WTC11 (cell line): ENCODE measurements at regions not wholly inside any gene's neighbourhood (a gene's known extent, or its start where the extent isn't known, plus 50 kb on each side); places are given as distances from the start of the nearest gene placed in this dataset.

Source experiments
- ATAC-seq: fragments of 200-7000 bp; cut with Tn5 transposase; 2 replicates; pipeline ENCODE4 v1.10.0; 2021; ENCODE audit warnings: mild to moderate bottlenecking, moderate library complexity
- CTCF ChIA-PET: fragments of 300-600 bp; sonication (Branson Sonifier 250); formaldehyde crosslinking; loops from one replicate; lab custom pipeline; 2021; ENCODE audit warnings: antibody characterized with exemption; lab: Charles Lee
- POLR2A ChIA-PET: fragments of 350-600 bp; sonication (Branson Sonifier 250); formaldehyde crosslinking; loops from one replicate; lab custom pipeline; 2021; ENCODE audit warnings: antibody characterized with exemption; lab: Charles Lee
- DNase-seq: peaks from one replicate; pipeline ENCODE4 v3.0.0; 2021; ENCODE audit warnings: low spot score
- H3K27ac Mint-ChIP-seq: 2 replicates; pipeline ENCODE4 v1.8.0; 2021; ENCODE audit warnings: mixed read lengths
- H3K27me3 Mint-ChIP-seq: 2 replicates; pipeline ENCODE4 v1.8.0; 2021; ENCODE audit warnings: low read depth, mild to moderate bottlenecking, moderate library complexity, mixed read lengths
- H3K36me3 Mint-ChIP-seq: 2 replicates; pipeline ENCODE4 v1.8.0; 2021; ENCODE audit warnings: mixed read lengths
- H3K4me1 Mint-ChIP-seq: 2 replicates; pipeline ENCODE4 v1.8.0; 2022; ENCODE audit warnings: mixed read lengths
- H3K4me3 Mint-ChIP-seq: 2 replicates; pipeline ENCODE4 v1.8.0; 2021; ENCODE audit warnings: mild to moderate bottlenecking, moderate library complexity, mixed read lengths
- H3K9me3 Mint-ChIP-seq: 2 replicates; pipeline ENCODE4 v1.8.0; 2021; ENCODE audit warnings: mixed read lengths
- AR ChIP-seq: fragments of 250-450 bp; sonication (Bioruptor Pico); IDR thresholded peaks from 2 replicates; pipeline ENCODE4 v1.9.0; 2021; ENCODE audit warnings: mild to moderate bottlenecking
- ATF6 ChIP-seq: sonication (generic); formaldehyde crosslinking; IDR thresholded peaks from 2 replicates; pipeline ENCODE4 v1.8.1; 2023; ENCODE audit warnings: mild to moderate bottlenecking, missing genetic modification reagents
- CBFB ChIP-seq: sonication (generic); formaldehyde crosslinking; IDR thresholded peaks from 2 replicates; pipeline ENCODE4 v1.8.1; 2022; ENCODE audit warnings: mild to moderate bottlenecking, low read depth, missing genetic modification reagents
- CDX4 ChIP-seq: fragments of 250-450 bp; sonication (Bioruptor Pico); IDR thresholded peaks from 2 replicates; pipeline ENCODE4 v1.9.0; 2021; ENCODE audit warnings: moderate library complexity, mild to moderate bottlenecking, inconsistent platforms, borderline replicate concordance
- CREM ChIP-seq: sonication (generic); formaldehyde crosslinking; IDR thresholded peaks from 2 replicates; pipeline ENCODE4 v1.8.1; 2022; ENCODE audit warnings: mild to moderate bottlenecking, missing genetic modification reagents, moderate library complexity
- CTCF ChIP-seq: fragments of 200-600 bp; IDR thresholded peaks from 2 replicates; pipeline ENCODE4 v1.8.0; 2022; ENCODE audit warnings: antibody characterized with exemption
- ETV6 ChIP-seq: sonication (generic); formaldehyde crosslinking; IDR thresholded peaks from 2 replicates; pipeline ENCODE4 v1.8.1; 2022; ENCODE audit warnings: mild to moderate bottlenecking, missing genetic modification reagents
- HMGXB4 ChIP-seq: sonication (generic); formaldehyde crosslinking; IDR thresholded peaks from 2 replicates; pipeline ENCODE4 v1.8.1; 2023; ENCODE audit warnings: mild to moderate bottlenecking, moderate library complexity, missing genetic modification reagents
- IRF2 ChIP-seq: sonication (generic); formaldehyde crosslinking; IDR thresholded peaks from 2 replicates; pipeline ENCODE4 v1.8.0; 2022; ENCODE audit warnings: low read depth, missing genetic modification reagents, borderline replicate concordance
- NFYB ChIP-seq: sonication (generic); formaldehyde crosslinking; conservative IDR thresholded peaks from 2 replicates; pipeline ENCODE4 v1.8.0; 2022; ENCODE audit warnings: low read depth, missing genetic modification reagents
- SMAD3 ChIP-seq: sonication (generic); formaldehyde crosslinking; IDR thresholded peaks from 2 replicates; pipeline ENCODE4 v1.8.0; 2022; ENCODE audit warnings: missing genetic modification reagents, mild to moderate bottlenecking, borderline replicate concordance
- TCF7 ChIP-seq: sonication (generic); formaldehyde crosslinking; IDR thresholded peaks from 2 replicates; pipeline ENCODE4 v1.8.0; 2022; ENCODE audit warnings: mild to moderate bottlenecking, low read depth, missing genetic modification reagents, moderate library complexity
- ZBTB21 ChIP-seq: sonication (generic); formaldehyde crosslinking; IDR thresholded peaks from 2 replicates; pipeline ENCODE4 v1.8.1; 2023; ENCODE audit warnings: mild to moderate bottlenecking, missing genetic modification reagents, borderline replicate concordance
- ZMAT4 ChIP-seq: fragments of 250-450 bp; sonication (Bioruptor Pico); IDR thresholded peaks from 2 replicates; pipeline ENCODE4 v1.9.0; 2021; ENCODE audit warnings: mild to moderate bottlenecking
- ZNF219 ChIP-seq: sonication (generic); formaldehyde crosslinking; IDR thresholded peaks from 2 replicates; pipeline ENCODE4 v1.8.0; 2023; ENCODE audit warnings: missing genetic modification reagents, mild to moderate bottlenecking, borderline replicate concordance
- ZNF396 ChIP-seq: fragments of 250-450 bp; sonication (Bioruptor Pico); IDR thresholded peaks from 2 replicates; pipeline ENCODE4 v1.8.0; 2021; ENCODE audit warnings: mild to moderate bottlenecking, moderate library complexity, borderline replicate concordance
- ZNF425 ChIP-seq: fragments of 250-450 bp; sonication (Bioruptor Pico); conservative IDR thresholded peaks from 2 replicates; pipeline ENCODE4 v1.9.0; 2021; ENCODE audit warnings: mild to moderate bottlenecking
- ZNF671 ChIP-seq: fragments of 250-450 bp; sonication (Bioruptor Pico); IDR thresholded peaks from 2 replicates; pipeline ENCODE4 v1.8.0; 2021; ENCODE audit warnings: mild to moderate bottlenecking

GRCh38 chr19:30135797-30136196 lies 193.8 kb downstream of the URI1 start:
- TF ChIP-seq AR (CRISPR knock-in tag) (no peak), ZNF671 (CRISPR knock-in tag) (no peak), ETV6 (no peak), CDX4 (CRISPR knock-in tag) (no peak), CTCF (no peak), HMGXB4 (CRISPR knock-in tag) (no peak), ZNF219 (CRISPR knock-in tag) (no peak), SMAD3 (CRISPR knock-in tag) (no peak), ZNF425 (CRISPR knock-in tag) (no peak), CREM (CRISPR knock-in tag) (no peak), ZBTB21 (CRISPR knock-in tag) (no peak), NFYB (CRISPR knock-in tag) (no peak), ZMAT4 (CRISPR knock-in tag) (no peak), ZNF396 (CRISPR knock-in tag) (no peak), TCF7 (CRISPR knock-in tag) (no peak)
- POLR2A ChIA-PET = no interaction called here
- CTCF ChIA-PET = interaction anchor here (1.3 kb wide), 1 partner anchor 50 kb away, joined by 3 read pairs; no protein-coding TSS in a partner anchor
- no peaks in the 10 kb centered on the region for H3K27me3 Mint-ChIP-seq
- peaks cover 7% of the 10 kb centered on the region for H3K4me1 Mint-ChIP-seq
- H3K9me3 Mint-ChIP-seq = no peaks in the 10 kb centered on the region
- no peaks in the 10 kb centered on the region for H3K36me3 Mint-ChIP-seq
- DNase-seq = no peak
- H3K27ac Mint-ChIP-seq = no peak overlapping the region
- no peak for ATAC-seq
- no peak overlapping the region for H3K4me3 Mint-ChIP-seq

GRCh38 chr19:30136611-30137195 lies 194.7 kb downstream of the URI1 start:
- Mint-ChIP-seq H3K4me1 (peaks cover 7% of the 10 kb centered on the region), H3K27ac (no peak overlapping the region), H3K27me3 (no peaks in the 10 kb centered on the region), H3K36me3 (no peaks in the 10 kb centered on the region), H3K9me3 (no peaks in the 10 kb centered on the region), H3K4me3 (no peak overlapping the region)
- ATAC-seq (no peak), DNase-seq (no peak)
- ChIA-PET CTCF (no interaction called here), POLR2A (no interaction called here)
- TF ChIP-seq IRF2 (CRISPR knock-in tag) (no peak), ATF6 (CRISPR knock-in tag) (no peak), SMAD3 (CRISPR knock-in tag) (no peak), ZNF396 (CRISPR knock-in tag) (no peak), CBFB (no peak)
